C4-2B (cell line): ENCODE measurements at regions not wholly inside any gene's neighbourhood (a gene's known extent, or its start where the extent isn't known, plus 50 kb on each side); places are given as distances from the start of the nearest gene placed in this dataset.

Experiments used
- CTCF ChIP-seq: fragments of 450-650 bp; conservative IDR thresholded peaks from 2 replicates; pipeline ENCODE4 v1.5.1; 2017; ENCODE audit warnings: mild to moderate bottlenecking
- ZFX ChIP-seq: fragments of 450-650 bp; IDR thresholded peaks from 2 replicates; pipeline ENCODE4 v1.6.1; 2017

GRCh38 chr5:159512064-159512463 is 181.8 kb upstream of the IL12B start:
- TF ChIP-seq CTCF: no peak
- no peak for TF ChIP-seq ZFX
